Vagina (tissue), 2 donors: ENCODE measurements at regions not wholly inside any gene's neighbourhood (a gene's known extent, or its start where the extent isn't known, plus 50 kb on each side); places are given as distances from the start of the nearest gene placed in this dataset.

Experiments
- POLR2A ChIP-seq, 2 donors: fragments of 450-650 bp; IDR thresholded peaks; one replicate each; pipeline ENCODE4 v1.6.1; 2017; ENCODE audit warnings: antibody characterized with exemption in 2 of 2, mild to moderate bottlenecking in 2 of 2, moderate library complexity in 2 of 2
- POLR2AphosphoS5 ChIP-seq, 2 donors: sonication (generic); formaldehyde crosslinking; IDR thresholded peaks; one replicate each; pipeline ENCODE4 v1.9.0; 2017; ENCODE audit warnings: antibody characterized with exemption in 2 of 2, mild to moderate bottlenecking in 2 of 2, low read depth in 1 of 2; ENCODE audit not compliant: insufficient read depth in 1 of 2
- TF ChIP-seq, protein P1 (sequence below), 3 experiments: fragments of 450-650 bp in 2 of 3; fragments of 200-600 bp in 1 of 3; sonication (generic) in 1 of 3; IDR thresholded peaks; one replicate each; pipeline ENCODE4 v1.5.1; 2017 to 2019; ENCODE audit warnings: antibody characterized with exemption in 3 of 3, mild to moderate bottlenecking in 2 of 3, moderate library complexity in 2 of 3

DNA sequence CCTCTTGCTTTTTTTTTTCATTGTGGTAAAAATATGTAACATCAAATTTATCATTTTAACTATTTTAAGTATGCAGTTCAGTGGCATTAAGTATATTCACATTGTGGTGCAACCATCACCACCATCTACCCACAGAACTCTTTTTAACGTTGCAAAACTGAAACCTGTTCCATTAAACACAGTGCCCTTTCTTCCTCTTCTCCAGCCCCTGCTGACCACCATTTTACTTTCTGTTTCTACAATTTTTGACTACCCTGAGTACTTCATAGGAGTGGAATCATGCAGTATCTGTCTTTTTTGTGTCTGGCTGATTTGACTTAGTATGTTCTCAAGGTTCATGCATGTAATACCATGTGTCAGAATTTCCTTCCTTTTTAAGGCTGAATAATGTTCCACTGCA, 153.1 kb downstream of the FGF9 start:
- TF ChIP-seq POLR2A (IDR thresholded peaks at IDR 0.05) (no peak), POLR2AphosphoS5 (IDR thresholded peaks at IDR 0.05; ENCODE audit: insufficient read depth in 1 of 2, low read depth in 1 of 2) (no peak)
- TF ChIP-seq, protein P1, sequence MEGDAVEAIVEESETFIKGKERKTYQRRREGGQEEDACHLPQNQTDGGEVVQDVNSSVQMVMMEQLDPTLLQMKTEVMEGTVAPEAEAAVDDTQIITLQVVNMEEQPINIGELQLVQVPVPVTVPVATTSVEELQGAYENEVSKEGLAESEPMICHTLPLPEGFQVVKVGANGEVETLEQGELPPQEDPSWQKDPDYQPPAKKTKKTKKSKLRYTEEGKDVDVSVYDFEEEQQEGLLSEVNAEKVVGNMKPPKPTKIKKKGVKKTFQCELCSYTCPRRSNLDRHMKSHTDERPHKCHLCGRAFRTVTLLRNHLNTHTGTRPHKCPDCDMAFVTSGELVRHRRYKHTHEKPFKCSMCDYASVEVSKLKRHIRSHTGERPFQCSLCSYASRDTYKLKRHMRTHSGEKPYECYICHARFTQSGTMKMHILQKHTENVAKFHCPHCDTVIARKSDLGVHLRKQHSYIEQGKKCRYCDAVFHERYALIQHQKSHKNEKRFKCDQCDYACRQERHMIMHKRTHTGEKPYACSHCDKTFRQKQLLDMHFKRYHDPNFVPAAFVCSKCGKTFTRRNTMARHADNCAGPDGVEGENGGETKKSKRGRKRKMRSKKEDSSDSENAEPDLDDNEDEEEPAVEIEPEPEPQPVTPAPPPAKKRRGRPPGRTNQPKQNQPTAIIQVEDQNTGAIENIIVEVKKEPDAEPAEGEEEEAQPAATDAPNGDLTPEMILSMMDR (IDR thresholded peaks at IDR 0.05), result no peak
